SHP77 (cell line): ENCODE measurements at regions not wholly inside any gene's neighbourhood (a gene's known extent, or its start where the extent isn't known, plus 50 kb on each side); places are given as distances from the start of the nearest gene placed in this dataset.

ENCODE experiments used
- DNase-seq, 2 experiments: peaks; one replicate each; lab custom pipeline; 2025; lab: John Stamatoyannopoulos, UW

GRCh38 chr17:69605571-69605970 is 191.1 kb downstream of the MAP2K6 start:
- no peak for DNase-seq

GRCh38 chr17:69606142-69606800 is 191.8 kb downstream of the MAP2K6 start:
- DNase-seq = no peak

- DNase-seq = peak; percentile 63 to 76
Measured at GRCh38 chr17:69607162-69607834, 192.8 kb downstream of the MAP2K6 start.

- DNase-seq = no peak
Measured at GRCh38 chr17:69608141-69608540, 193.6 kb downstream of the MAP2K6 start.

GRCh38 chr17:69608808-69609472 is 194.4 kb downstream of the MAP2K6 start:
- no peak for DNase-seq

GRCh38 chr17:69609473-69610305 is 195.2 kb downstream of the MAP2K6 start:
- no peak for DNase-seq

- DNase-seq = no peak
Measured at GRCh38 chr17:69620363-69620762, 205.9 kb downstream of the MAP2K6 start.

GRCh38 chr17:69625474-69625873 is 211.0 kb downstream of the MAP2K6 start:
- DNase-seq = no peak

GRCh38 chr17:69630056-69630635 is 215.6 kb downstream of the MAP2K6 start:
- no peak for DNase-seq

GRCh38 chr17:69634844-69635243 is 220.3 kb downstream of the MAP2K6 start:
- no peak for DNase-seq

- no peak for DNase-seq
Measured at GRCh38 chr17:69637446-69638156, 223.1 kb downstream of the MAP2K6 start.

GRCh38 chr17:69639096-69639495 is 224.6 kb downstream of the MAP2K6 start:
- DNase-seq = no peak

GRCh38 chr17:69640073-69640472 is 225.6 kb downstream of the MAP2K6 start:
- DNase-seq = no peak

- no peak for DNase-seq
Measured at GRCh38 chr17:69643686-69644085, 229.2 kb downstream of the MAP2K6 start.

GRCh38 chr17:69646729-69647128 is 232.2 kb downstream of the MAP2K6 start:
- DNase-seq = no peak

GRCh38 chr17:69650881-69651280 is 236.4 kb downstream of the MAP2K6 start:
- DNase-seq = no peak

- DNase-seq = no peak
Measured at GRCh38 chr17:69651921-69652320, 237.4 kb downstream of the MAP2K6 start.

- no peak for DNase-seq
Measured at GRCh38 chr17:69654981-69655855, 240.7 kb downstream of the MAP2K6 start.

- DNase-seq = no peak
Measured at GRCh38 chr17:69655902-69656301, 241.4 kb downstream of the MAP2K6 start.

- no peak for DNase-seq
Measured at GRCh38 chr17:69669441-69670178, 255.1 kb downstream of the MAP2K6 start.
